ENCODE measurements at regions not wholly inside any gene's neighbourhood (a gene's known extent, or its start where the extent isn't known, plus 50 kb on each side); places are given as distances from the start of the nearest gene placed in this dataset.

DNA sequence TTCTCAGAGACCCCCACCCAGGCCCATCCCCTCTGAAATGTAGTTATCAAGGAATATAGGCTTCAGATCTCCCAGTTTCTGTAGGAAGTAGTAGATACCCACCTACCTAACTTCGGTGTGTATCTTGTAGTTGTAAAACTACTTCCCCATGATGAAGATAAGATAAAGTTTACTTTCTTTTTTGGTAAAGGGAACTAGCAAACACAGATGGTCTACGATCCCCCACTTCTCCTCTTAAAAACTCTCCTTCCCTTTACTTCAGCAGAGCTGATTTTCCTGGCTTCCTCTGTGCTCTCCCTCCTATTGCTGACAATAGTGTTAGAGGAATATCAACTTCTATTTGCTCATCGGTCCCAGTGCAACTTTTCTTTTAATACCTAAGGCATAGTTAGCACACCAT is 395.2 kb downstream of the RPL10L start:
- H2AFZ ChIP-seq (ENCODE audit: low read length): no peak overlapping the region
- no peak overlapping the region for H3K27ac ChIP-seq (ENCODE audit: low read depth, low read length)
- no peaks in the 10 kb centered on the region for H4K20me1 ChIP-seq (ENCODE audit: insufficient read depth, low read length)
- no peak overlapping the region for H3K4me2 ChIP-seq (ENCODE audit: insufficient read depth, low read length)
- H3K27me3 ChIP-seq (ENCODE audit: insufficient read depth, low read length): no peaks in the 10 kb centered on the region
- DNase-seq (ENCODE audit: insufficient read length, low spot score, missing footprints): no peak
- no peaks in the 10 kb centered on the region for H3K4me1 ChIP-seq (ENCODE audit: insufficient read depth, low read length)
- H3K79me2 ChIP-seq (ENCODE audit: insufficient read depth, low read length): no peaks in the 10 kb centered on the region
- peaks cover 1% of the 10 kb centered on the region for H3K9me3 ChIP-seq (ENCODE audit: low read depth, low read length)
- H3K36me3 ChIP-seq (ENCODE audit: insufficient read depth, low read length): no peaks in the 10 kb centered on the region
- no peak overlapping the region for H3K4me3 ChIP-seq (ENCODE audit: insufficient read depth, low read length)
- TF ChIP-seq, protein P1, sequence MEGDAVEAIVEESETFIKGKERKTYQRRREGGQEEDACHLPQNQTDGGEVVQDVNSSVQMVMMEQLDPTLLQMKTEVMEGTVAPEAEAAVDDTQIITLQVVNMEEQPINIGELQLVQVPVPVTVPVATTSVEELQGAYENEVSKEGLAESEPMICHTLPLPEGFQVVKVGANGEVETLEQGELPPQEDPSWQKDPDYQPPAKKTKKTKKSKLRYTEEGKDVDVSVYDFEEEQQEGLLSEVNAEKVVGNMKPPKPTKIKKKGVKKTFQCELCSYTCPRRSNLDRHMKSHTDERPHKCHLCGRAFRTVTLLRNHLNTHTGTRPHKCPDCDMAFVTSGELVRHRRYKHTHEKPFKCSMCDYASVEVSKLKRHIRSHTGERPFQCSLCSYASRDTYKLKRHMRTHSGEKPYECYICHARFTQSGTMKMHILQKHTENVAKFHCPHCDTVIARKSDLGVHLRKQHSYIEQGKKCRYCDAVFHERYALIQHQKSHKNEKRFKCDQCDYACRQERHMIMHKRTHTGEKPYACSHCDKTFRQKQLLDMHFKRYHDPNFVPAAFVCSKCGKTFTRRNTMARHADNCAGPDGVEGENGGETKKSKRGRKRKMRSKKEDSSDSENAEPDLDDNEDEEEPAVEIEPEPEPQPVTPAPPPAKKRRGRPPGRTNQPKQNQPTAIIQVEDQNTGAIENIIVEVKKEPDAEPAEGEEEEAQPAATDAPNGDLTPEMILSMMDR (IDR thresholded peaks at IDR 0.05; ENCODE audit: extremely low read depth, low read depth, low read length): no peak

DNA sequence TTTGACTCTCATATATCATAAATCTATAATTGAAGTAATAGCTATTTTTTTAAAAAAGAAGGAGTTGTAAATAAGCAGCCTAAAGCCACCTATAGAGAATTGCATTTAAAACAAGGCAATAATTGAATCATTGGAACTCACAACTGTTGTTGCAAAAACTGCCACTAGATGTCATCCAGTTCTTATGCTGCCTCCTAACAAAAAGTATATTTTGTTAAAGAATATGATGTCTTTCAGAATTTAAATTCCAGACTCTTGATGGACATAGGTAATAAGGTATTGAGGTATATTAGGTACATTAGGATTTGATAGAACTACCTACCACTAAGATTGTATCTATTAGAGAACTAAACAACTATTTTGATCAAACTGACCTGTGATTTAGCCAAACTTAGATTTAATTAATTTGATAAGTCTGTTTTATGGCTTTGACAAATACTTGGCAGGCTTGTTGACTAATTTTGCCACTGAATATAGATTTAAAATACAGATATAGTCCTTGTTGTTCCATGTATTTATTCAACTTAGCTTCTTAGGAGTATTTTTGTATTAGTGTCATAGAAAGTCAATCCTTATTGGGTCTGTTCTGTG is 401.4 kb downstream of the RPL10L start:
- H3K9me3 ChIP-seq (ENCODE audit: low read depth, low read length): peaks cover 1% of the 10 kb centered on the region
- peak; percentile 35 for DNase-seq (ENCODE audit: insufficient read length, low spot score, missing footprints)
- H3K36me3 ChIP-seq (ENCODE audit: insufficient read depth, low read length): no peaks in the 10 kb centered on the region
- H3K4me2 ChIP-seq (ENCODE audit: insufficient read depth, low read length): no peak overlapping the region
- H3K27ac ChIP-seq (ENCODE audit: low read depth, low read length): no peak overlapping the region
- H3K4me3 ChIP-seq (ENCODE audit: insufficient read depth, low read length): no peak overlapping the region
- H4K20me1 ChIP-seq (ENCODE audit: insufficient read depth, low read length): no peaks in the 10 kb centered on the region
- H2AFZ ChIP-seq (ENCODE audit: low read length): no peak overlapping the region
- H3K4me1 ChIP-seq (ENCODE audit: insufficient read depth, low read length): no peaks in the 10 kb centered on the region
- H3K27me3 ChIP-seq (ENCODE audit: insufficient read depth, low read length): no peaks in the 10 kb centered on the region
- H3K79me2 ChIP-seq (ENCODE audit: insufficient read depth, low read length): no peaks in the 10 kb centered on the region
- TF ChIP-seq, protein P1 (IDR thresholded peaks at IDR 0.05; ENCODE audit: extremely low read depth, low read depth, low read length): peak; percentile 23

DNA sequence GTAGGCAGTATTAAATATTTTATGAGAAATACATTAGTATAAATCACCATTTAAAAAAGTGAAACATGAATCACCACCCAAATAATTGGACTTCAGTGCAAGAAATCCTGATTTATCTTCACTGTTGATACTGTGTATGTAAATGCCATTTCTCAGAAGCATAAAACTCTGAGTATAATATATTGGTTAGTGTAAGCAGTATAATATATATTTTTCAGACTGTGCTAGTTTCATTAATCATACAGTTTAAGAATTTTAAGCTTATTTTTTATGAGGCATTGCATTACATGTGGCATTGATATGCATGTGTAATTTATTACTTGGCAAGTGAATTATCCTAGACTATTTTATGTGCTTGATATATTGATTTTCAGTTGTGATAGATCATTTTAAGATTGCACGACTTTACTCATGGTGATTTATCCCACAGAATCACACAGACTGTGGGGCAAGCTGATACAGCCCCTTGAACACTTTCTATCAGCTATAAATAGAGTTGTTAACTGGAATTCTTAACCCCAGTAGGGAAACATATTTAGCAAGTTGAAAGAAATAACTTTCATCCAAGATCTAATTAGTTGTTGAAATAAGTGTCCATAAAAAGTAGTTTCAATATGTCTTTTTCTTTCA is 403.5 kb downstream of the RPL10L start:
- Histone ChIP-seq H3K4me1 (ENCODE audit: insufficient read depth, low read length) (no peaks in the 10 kb centered on the region), H3K27me3 (ENCODE audit: insufficient read depth, low read length) (no peaks in the 10 kb centered on the region), H3K79me2 (ENCODE audit: insufficient read depth, low read length) (no peaks in the 10 kb centered on the region), H3K4me2 (ENCODE audit: insufficient read depth, low read length) (no peak overlapping the region), H3K27ac (ENCODE audit: low read depth, low read length) (no peak overlapping the region), H4K20me1 (ENCODE audit: insufficient read depth, low read length) (no peaks in the 10 kb centered on the region), H3K36me3 (ENCODE audit: insufficient read depth, low read length) (no peaks in the 10 kb centered on the region), H3K4me3 (ENCODE audit: insufficient read depth, low read length) (no peak overlapping the region), H3K9me3 (ENCODE audit: low read depth, low read length) (peaks cover 1% of the 10 kb centered on the region), H2AFZ (ENCODE audit: low read length) (no peak overlapping the region)
- TF ChIP-seq, protein P1 (IDR thresholded peaks at IDR 0.05; ENCODE audit: extremely low read depth, low read depth, low read length): no peak
- DNase-seq (ENCODE audit: insufficient read length, low spot score, missing footprints): no peak

DNA sequence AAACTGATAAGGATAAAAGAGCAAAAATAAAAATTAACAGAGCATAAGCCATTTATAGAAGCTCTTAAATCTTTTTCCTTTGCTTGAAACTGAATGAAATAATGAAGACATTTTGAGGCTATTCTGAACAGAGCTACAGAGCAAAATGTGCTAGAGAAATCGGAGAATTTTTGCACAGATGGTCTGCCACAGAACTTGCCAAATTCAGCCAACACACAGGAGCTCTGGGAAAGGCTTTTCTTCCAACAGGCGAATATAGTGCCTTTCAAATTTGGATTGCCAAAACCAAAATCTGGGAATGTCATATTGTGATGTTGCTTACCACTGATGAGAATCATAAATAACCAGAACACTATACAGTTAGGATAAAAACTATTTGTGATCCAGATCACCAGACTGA is 406.3 kb downstream of the RPL10L start:
- no peaks in the 10 kb centered on the region for H4K20me1 ChIP-seq (ENCODE audit: insufficient read depth, low read length)
- H3K4me1 ChIP-seq (ENCODE audit: insufficient read depth, low read length): no peaks in the 10 kb centered on the region
- TF ChIP-seq, protein P1 (IDR thresholded peaks at IDR 0.05; ENCODE audit: extremely low read depth, low read depth, low read length): no peak
- H2AFZ ChIP-seq (ENCODE audit: low read length): no peak overlapping the region
- DNase-seq (ENCODE audit: insufficient read length, low spot score, missing footprints): no peak
- H3K9me3 ChIP-seq (ENCODE audit: low read depth, low read length): peaks cover 2% of the 10 kb centered on the region
- H3K27me3 ChIP-seq (ENCODE audit: insufficient read depth, low read length): no peaks in the 10 kb centered on the region
- H3K27ac ChIP-seq (ENCODE audit: low read depth, low read length): no peak overlapping the region
- H3K36me3 ChIP-seq (ENCODE audit: insufficient read depth, low read length): no peaks in the 10 kb centered on the region
- no peaks in the 10 kb centered on the region for H3K79me2 ChIP-seq (ENCODE audit: insufficient read depth, low read length)
- H3K4me3 ChIP-seq (ENCODE audit: insufficient read depth, low read length): no peak overlapping the region
- H3K4me2 ChIP-seq (ENCODE audit: insufficient read depth, low read length): no peak overlapping the region
